H9 (cell line): ENCODE measurements at regions not wholly inside any gene's neighbourhood (a gene's known extent, or its start where the extent isn't known, plus 50 kb on each side); places are given as distances from the start of the nearest gene placed in this dataset.

Experiments
- DNase-seq: peaks from one replicate; pipeline ENCODE4 v3.0.0-alpha.2; 2017
- H2AFZ ChIP-seq: one replicate; pipeline ENCODE4 v1.6.1; 2013; ENCODE audit warnings: mild to moderate bottlenecking, low read length, control low read depth, moderate library complexity
- H2AK5ac ChIP-seq: 2 replicates; pipeline ENCODE4 v1.6.1; 2013; ENCODE audit warnings: low read length, control low read depth, mixed read lengths; ENCODE audit not compliant: insufficient read length
- H2BK120ac ChIP-seq: one replicate; pipeline ENCODE4 v1.6.1; 2013; ENCODE audit warnings: low read depth, mild to moderate bottlenecking, low read length, control low read depth, inconsistent platforms; ENCODE audit not compliant: poor library complexity, severe bottlenecking
- H2BK12ac ChIP-seq: 2 replicates; pipeline ENCODE4 v1.6.1; 2013; ENCODE audit warnings: low read length, control low read depth, mixed read lengths, low read depth; ENCODE audit not compliant: insufficient read length
- H2BK15ac ChIP-seq: 2 replicates; pipeline ENCODE4 v1.6.1; 2013; ENCODE audit warnings: low read depth, low read length, control low read depth
- H2BK20ac ChIP-seq: one replicate; pipeline ENCODE4 v1.6.1; 2013; ENCODE audit warnings: low read depth, mild to moderate bottlenecking, low read length, control low read depth, inconsistent platforms; ENCODE audit not compliant: poor library complexity, severe bottlenecking
- H2BK5ac ChIP-seq: 2 replicates; pipeline ENCODE4 v1.6.1; 2013; ENCODE audit warnings: low read length, control low read depth, mixed read lengths; ENCODE audit not compliant: insufficient read length
- H3K14ac ChIP-seq: 2 replicates; pipeline ENCODE4 v1.6.1; 2013; ENCODE audit warnings: low read length, control low read depth; ENCODE audit not compliant: insufficient read depth
- H3K18ac ChIP-seq: 2 replicates; pipeline ENCODE4 v1.6.1; 2013; ENCODE audit warnings: low read depth, mild to moderate bottlenecking, mixed read lengths, low read length, control low read depth; ENCODE audit not compliant: insufficient read length
- H3K23ac ChIP-seq: 2 replicates; pipeline ENCODE4 v1.6.1; 2013; ENCODE audit warnings: low read length, control low read depth, mixed read lengths, low read depth; ENCODE audit not compliant: insufficient read length
- H3K23me2 ChIP-seq: 2 replicates; pipeline ENCODE4 v1.6.1; 2013; ENCODE audit warnings: low read depth, mild to moderate bottlenecking, mixed read lengths, low read length, control low read depth; ENCODE audit not compliant: insufficient read length, poor library complexity, severe bottlenecking
- H3K27ac ChIP-seq: 2 replicates; pipeline ENCODE4 v1.5.1; 2013; ENCODE audit warnings: low read length, control low read depth, mixed read lengths, low read depth; ENCODE audit not compliant: insufficient read length
- H3K27me3 ChIP-seq: 2 replicates; pipeline ENCODE4 v1.6.1; 2013; ENCODE audit warnings: low read length, control low read depth, inconsistent platforms; ENCODE audit not compliant: insufficient read depth
- H3K4ac ChIP-seq: 2 replicates; pipeline ENCODE4 v1.6.1; 2013; ENCODE audit warnings: low read depth, mild to moderate bottlenecking, control low read depth, inconsistent platforms, low read length, moderate library complexity
- H3K4me1 ChIP-seq: 2 replicates; pipeline ENCODE4 v1.6.1; 2013; ENCODE audit warnings: low read length, control low read depth, inconsistent platforms; ENCODE audit not compliant: insufficient read depth
- H3K4me2 ChIP-seq: 2 replicates; pipeline ENCODE4 v1.6.1; 2013; ENCODE audit warnings: low read length, control low read depth, mixed read lengths; ENCODE audit not compliant: insufficient read length, insufficient read depth
- H3K56ac ChIP-seq: 2 replicates; pipeline ENCODE4 v1.6.1; 2013; ENCODE audit warnings: low read depth, mild to moderate bottlenecking, mixed read lengths, low read length, control low read depth; ENCODE audit not compliant: insufficient read length
- H3K79me1 ChIP-seq: 2 replicates; pipeline ENCODE4 v1.6.1; 2013; ENCODE audit warnings: low read depth, mild to moderate bottlenecking, moderate library complexity, low read length, control low read depth, inconsistent platforms; ENCODE audit not compliant: insufficient read depth, poor library complexity, severe bottlenecking
- H3K79me2 ChIP-seq: 2 replicates; pipeline ENCODE4 v1.6.1; 2013; ENCODE audit warnings: low read length, control low read depth, inconsistent platforms; ENCODE audit not compliant: insufficient read depth
- H3K9ac ChIP-seq: 2 replicates; pipeline ENCODE4 v1.6.1; 2013; ENCODE audit warnings: low read length, control low read depth, mixed read lengths; ENCODE audit not compliant: insufficient read length; ENCODE audit errors: extremely low read depth
- H3K9me3 ChIP-seq: one replicate; pipeline ENCODE4 v1.6.1; 2013; ENCODE audit warnings: low read depth, low read length, inconsistent platforms; ENCODE audit not compliant: control insufficient read depth
- H3T11ph ChIP-seq: one replicate; pipeline ENCODE4 v1.6.1; 2013; ENCODE audit warnings: mild to moderate bottlenecking, low read length, control low read depth, inconsistent platforms
- H4K20me1 ChIP-seq: one replicate; pipeline ENCODE4 v1.6.1; 2013; ENCODE audit not compliant: control insufficient read depth, insufficient read length, insufficient read depth
- H4K5ac ChIP-seq: 2 replicates; pipeline ENCODE4 v1.6.1; 2013; ENCODE audit warnings: low read depth, mild to moderate bottlenecking, mixed read lengths, low read length, control low read depth; ENCODE audit not compliant: insufficient read length
- H4K8ac ChIP-seq: replicated peaks from 2 replicates; pipeline ENCODE4 v1.6.1; 2013; ENCODE audit warnings: low read length, control low read depth, mixed read lengths, low read depth; ENCODE audit not compliant: insufficient read length
- H4K91ac ChIP-seq: 2 replicates; pipeline ENCODE4 v1.6.1; 2013; ENCODE audit warnings: low read depth, mild to moderate bottlenecking, moderate library complexity, mixed read lengths, low read length, control low read depth; ENCODE audit not compliant: insufficient read length
- H3K27ac Mint-ChIP-seq, 3 experiments: 2 replicates in 2 of 3; 3 replicates in 1 of 3; pipeline ENCODE4 v1.8.0; 2020 to 2021; ENCODE audit warnings: mixed read lengths in 3 of 3, mild to moderate bottlenecking in 1 of 3, moderate library complexity in 1 of 3
- H3K27me3 Mint-ChIP-seq: 2 replicates; pipeline ENCODE4 v1.8.0; 2021; ENCODE audit warnings: low read depth, mild to moderate bottlenecking, moderate library complexity, mixed read lengths
- H3K36me3 Mint-ChIP-seq, 3 experiments: 2 replicates in 2 of 3; 3 replicates in 1 of 3; pipeline ENCODE4 v1.8.0; 2020 to 2021; ENCODE audit warnings: low read depth in 3 of 3, mixed read lengths in 3 of 3; ENCODE audit not compliant: insufficient read depth in 1 of 3
- H3K4me1 Mint-ChIP-seq, 2 experiments: 2 replicates each; pipeline ENCODE4 v1.8.0; 2020; ENCODE audit warnings: mixed read lengths in 2 of 2
- H3K4me3 Mint-ChIP-seq, 2 experiments: 2 replicates in 1 of 2; 3 replicates in 1 of 2; pipeline ENCODE4 v1.8.0; 2020 to 2021; ENCODE audit warnings: mild to moderate bottlenecking in 2 of 2, mixed read lengths in 2 of 2, moderate library complexity in 1 of 2
- H3K9me3 Mint-ChIP-seq, 2 experiments: 2 replicates in 1 of 2; 3 replicates in 1 of 2; pipeline ENCODE4 v1.8.0; 2020; ENCODE audit warnings: mild to moderate bottlenecking in 2 of 2, mixed read lengths in 2 of 2, moderate library complexity in 1 of 2
- CTCF ChIP-seq: fragments of 200-600 bp; sonication (generic); conservative IDR thresholded peaks from 3 replicates; pipeline ENCODE4 v1.8.0; 2021; ENCODE audit warnings: antibody characterized with exemption, mild to moderate bottlenecking
- WGBS: extraction: QIAGEN DNeasy Blood & Tissue Kit; methylation state at CpG from one replicate; pipeline ENCODE4 v1.1.7; 2013; ENCODE audit warnings: missing lambda C conversion rate, low lambda C conversion rate, mixed read lengths; ENCODE audit not compliant: insufficient read length; ENCODE audit errors: extremely low coverage; 5-methylcytosine and 5-hydroxymethylcytosine counted together

DNA sequence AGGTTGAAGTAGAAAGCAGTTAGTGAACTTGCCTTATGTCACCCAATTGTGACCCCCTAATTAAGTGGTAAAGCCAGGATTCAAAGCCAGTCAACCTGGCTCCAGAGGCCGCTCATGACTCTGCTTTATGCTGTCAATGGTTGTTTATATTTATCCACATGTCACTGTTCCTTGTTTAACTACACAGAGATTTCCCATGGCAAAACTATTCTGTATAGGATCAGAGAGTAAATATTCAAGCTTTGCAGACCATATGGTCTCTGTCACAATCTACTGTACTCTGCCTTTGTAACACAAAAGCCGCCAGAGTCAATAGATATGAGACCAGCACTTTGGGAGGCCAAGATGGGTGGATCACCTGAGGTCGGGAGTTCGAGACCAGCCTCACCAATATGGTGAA lies 371.7 kb upstream of the PTBP2 start:
- H3K27ac Mint-ChIP-seq: no peak overlapping the region
- no peaks in the 10 kb centered on the region for H3K79me2 ChIP-seq
- H4K91ac ChIP-seq: no peak overlapping the region
- no peaks in the 10 kb centered on the region for H3K79me1 ChIP-seq
- H3K4me1 Mint-ChIP-seq: no peaks in the 10 kb centered on the region
- H2BK120ac ChIP-seq: no peak overlapping the region
- no peaks in the 10 kb centered on the region for H3K23me2 ChIP-seq
- H3K18ac ChIP-seq: no peak overlapping the region
- no peak overlapping the region for H3K4me2 ChIP-seq
- no peaks in the 10 kb centered on the region for H3K9me3 ChIP-seq
- H3K4me1 ChIP-seq: no peaks in the 10 kb centered on the region
- H3K27ac ChIP-seq: no peak overlapping the region
- no peak overlapping the region for H3K9ac ChIP-seq
- H2BK20ac ChIP-seq: no peak overlapping the region
- no peak overlapping the region for H2AFZ ChIP-seq
- H3K4ac ChIP-seq: no peak overlapping the region
- H2BK5ac ChIP-seq: no peak overlapping the region
- H3K27me3 Mint-ChIP-seq: no peaks in the 10 kb centered on the region
- H3T11ph ChIP-seq: no peak overlapping the region
- H3K36me3 Mint-ChIP-seq: peaks cover 0 to under 1% (median 0%) of the 10 kb centered on the region in 3 experiments; a peak in 1 of 7 replicates
- no peak overlapping the region for H4K5ac ChIP-seq
- H3K23ac ChIP-seq: no peak overlapping the region
- WGBS: no CpG with 5 or more reads among the region's 4 CpGs
- no peak overlapping the region for H4K8ac ChIP-seq
- no peak overlapping the region for H3K56ac ChIP-seq
- H3K27me3 ChIP-seq: no peaks in the 10 kb centered on the region
- no peak overlapping the region for H3K4me3 Mint-ChIP-seq
- no peak overlapping the region for H2BK15ac ChIP-seq
- no peak for TF ChIP-seq CTCF
- no peaks in the 10 kb centered on the region for H4K20me1 ChIP-seq
- no peak overlapping the region for H2BK12ac ChIP-seq
- peaks cover 0 to under 1% of the 10 kb centered on the region in 2 experiments; a peak in 1 of 5 replicates for H3K9me3 Mint-ChIP-seq
- DNase-seq: no peak
- H2AK5ac ChIP-seq: no peak overlapping the region
- no peak overlapping the region for H3K14ac ChIP-seq
